Renal cortical epithelial cell (primary cell): ENCODE measurements at regions not wholly inside any gene's neighbourhood (a gene's known extent, or its start where the extent isn't known, plus 50 kb on each side); places are given as distances from the start of the nearest gene placed in this dataset.
"Not testable (repeated sequence)": the region's sequence is repeated elsewhere in the genome, so short reads cannot be mapped to it uniquely, and the experiment has no call there.

Experiments used
- DNase-seq: peaks from one replicate; pipeline ENCODE4 v3.0.0-alpha.2; 2011; ENCODE audit warnings: low read depth

DNA sequence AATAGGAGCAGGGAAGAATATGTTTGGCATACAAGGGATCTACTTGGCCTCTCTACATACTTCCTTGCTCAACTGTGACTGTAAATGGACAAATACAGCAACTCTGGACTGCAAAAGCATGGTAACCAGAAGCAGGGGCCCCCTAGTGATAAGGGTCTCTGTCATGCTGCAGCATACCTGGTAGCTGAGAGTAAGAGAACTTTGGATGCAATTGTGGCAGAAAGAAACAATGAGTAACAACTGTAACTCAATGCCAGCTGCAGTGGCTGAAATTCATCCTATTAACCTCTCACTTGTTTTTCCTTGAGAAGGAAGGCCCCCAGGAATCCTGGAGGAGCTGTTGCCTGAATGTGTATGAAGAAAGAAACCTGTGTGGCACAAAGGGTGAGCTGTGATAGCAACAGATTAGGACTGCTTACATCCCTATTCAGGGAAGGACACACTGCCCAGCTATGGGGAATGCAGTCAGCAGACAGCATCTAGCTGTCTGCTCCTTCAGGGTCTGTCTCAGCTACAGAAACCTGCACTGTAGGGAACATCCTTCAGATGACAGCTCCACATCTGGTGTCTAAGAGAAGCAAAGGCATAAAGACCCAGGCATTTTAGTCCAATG lies 468.1 kb upstream of the ACTBL2 start:
- no peak for DNase-seq

DNA sequence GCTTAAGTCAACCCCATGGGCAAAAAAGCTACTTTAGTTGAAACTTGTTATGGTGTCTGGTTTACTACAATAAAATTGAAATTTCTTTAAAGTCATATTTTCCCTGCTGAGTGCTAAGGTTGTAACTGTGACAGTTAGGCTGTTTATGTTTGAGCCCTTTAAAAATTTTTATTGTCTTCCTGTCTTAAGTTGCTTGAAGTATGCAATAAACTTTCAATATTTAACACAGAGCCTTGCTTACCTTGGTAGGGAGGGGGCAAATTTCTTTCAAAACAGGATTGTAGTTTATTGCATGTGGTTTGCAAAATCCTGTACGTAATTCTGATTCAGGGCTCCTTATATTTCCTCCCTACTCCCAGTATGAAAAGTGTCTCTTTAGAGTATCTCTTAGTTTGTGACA lies 465.5 kb upstream of the ACTBL2 start:
- no peak for DNase-seq

DNA sequence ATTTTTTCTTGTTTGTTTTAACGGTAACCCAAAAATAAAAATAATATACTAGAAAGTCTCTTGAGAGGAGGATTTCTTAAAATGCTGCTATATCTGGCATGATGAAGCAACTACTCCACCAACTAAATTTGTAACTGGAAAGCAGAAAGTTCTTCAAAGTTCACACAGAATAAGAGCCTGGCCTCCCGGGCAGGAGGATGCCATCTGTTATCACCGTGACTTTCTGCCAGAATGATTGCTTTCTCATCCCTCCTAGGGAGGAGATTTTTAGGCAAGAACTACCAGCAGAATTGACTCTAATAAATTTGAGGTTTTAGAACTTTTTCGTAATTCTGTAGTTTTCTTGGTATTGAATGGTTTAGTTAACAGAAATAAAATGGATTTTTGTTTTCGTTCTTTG lies 464.6 kb upstream of the ACTBL2 start:
- DNase-seq = no peak

DNA sequence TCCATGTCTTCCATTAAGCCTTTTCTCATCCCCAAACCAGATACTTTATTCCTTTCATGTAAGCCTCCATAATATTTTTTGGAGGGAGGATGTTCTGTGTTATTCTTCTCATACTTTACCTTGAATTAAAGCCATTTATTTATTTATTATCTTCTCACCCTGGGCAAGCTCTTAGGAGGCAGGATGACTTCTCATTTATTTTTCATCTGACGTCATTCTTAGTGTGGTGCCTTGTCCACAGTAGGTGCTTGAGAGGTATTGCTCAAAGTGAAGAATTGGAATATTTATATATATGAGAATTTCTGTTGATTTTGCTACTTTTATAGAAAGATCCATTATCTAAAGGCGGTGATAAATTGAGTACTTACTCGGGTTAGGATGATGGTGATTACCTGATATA lies 458.3 kb upstream of the ACTBL2 start:
- DNase-seq = no peak

DNA sequence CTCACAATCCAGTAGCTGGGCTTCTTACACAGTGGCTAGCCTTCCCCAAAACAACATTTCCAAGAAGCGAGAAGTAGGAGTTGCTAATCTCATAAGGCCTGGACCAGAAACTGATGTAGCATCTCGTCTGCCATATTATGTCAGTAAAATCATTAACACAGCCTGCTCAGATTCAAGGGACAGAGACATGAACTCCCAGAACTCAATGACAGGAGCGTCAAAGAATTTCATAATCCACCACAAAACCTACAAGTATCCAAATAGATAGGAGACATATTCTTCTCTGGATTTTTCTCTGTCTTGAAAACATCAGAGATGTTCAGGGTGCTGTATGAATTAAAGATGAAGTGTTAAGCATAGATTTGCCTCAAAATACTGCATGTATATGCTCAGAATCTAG lies 457.6 kb upstream of the ACTBL2 start:
- no peak for DNase-seq

DNA sequence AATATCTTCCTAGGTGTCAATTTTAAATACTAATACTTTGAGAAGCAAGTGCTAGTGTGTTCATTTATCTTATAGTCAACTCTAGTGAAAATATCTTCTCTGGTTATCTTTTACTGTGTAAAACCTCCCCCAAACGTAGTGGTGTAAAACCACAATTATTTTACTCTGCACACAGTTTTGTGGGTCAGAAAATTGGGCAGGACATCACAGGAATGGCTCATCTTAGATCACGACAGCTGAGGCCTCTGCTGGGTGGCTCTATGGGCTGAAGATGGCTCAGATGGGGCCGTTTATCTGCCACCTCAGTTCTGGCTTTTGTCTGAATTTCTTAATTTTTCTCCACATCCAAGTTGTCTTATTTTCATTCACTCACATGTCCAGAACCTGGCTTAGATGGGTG lies 457.2 kb upstream of the ACTBL2 start:
- DNase-seq = no peak

DNA sequence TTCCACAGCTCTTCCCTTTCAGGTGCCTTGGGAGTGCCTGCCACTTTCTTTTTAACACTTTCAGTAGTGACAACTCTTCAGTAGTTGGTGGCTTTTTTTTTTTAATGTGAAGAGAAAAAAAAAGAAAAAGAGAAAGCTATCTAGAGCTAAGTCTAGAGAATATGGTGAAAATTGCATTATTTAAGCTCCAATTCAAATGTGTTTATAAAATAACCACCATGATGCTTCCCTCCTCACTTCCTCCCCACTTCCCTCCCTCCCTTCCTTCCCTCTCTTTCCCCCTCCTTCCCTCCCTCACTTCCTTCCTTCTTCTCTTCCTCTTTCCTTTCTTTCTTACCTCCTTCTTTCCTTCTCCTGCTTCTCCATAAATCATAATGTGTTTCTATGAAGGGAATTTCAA lies 456.7 kb upstream of the ACTBL2 start:
- DNase-seq = no peak

DNA sequence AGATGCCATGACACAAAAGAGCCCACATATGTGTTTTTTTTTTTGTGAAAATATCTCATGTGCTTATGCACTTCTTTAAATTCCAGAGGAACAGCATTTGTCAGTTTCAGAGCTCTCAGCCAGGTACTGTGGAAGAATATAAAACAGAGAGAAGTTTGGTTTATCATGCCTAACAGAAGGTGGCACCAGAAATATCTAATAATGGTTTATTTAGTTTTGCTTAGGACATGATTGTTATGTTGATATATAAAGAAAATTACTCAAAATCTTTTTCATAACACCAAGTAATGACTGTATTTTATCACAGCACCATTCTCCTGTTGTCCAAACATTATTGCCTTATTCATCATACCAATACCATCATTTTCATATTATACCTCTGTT lies 455.6 kb upstream of the ACTBL2 start:
- no peak for DNase-seq

DNA sequence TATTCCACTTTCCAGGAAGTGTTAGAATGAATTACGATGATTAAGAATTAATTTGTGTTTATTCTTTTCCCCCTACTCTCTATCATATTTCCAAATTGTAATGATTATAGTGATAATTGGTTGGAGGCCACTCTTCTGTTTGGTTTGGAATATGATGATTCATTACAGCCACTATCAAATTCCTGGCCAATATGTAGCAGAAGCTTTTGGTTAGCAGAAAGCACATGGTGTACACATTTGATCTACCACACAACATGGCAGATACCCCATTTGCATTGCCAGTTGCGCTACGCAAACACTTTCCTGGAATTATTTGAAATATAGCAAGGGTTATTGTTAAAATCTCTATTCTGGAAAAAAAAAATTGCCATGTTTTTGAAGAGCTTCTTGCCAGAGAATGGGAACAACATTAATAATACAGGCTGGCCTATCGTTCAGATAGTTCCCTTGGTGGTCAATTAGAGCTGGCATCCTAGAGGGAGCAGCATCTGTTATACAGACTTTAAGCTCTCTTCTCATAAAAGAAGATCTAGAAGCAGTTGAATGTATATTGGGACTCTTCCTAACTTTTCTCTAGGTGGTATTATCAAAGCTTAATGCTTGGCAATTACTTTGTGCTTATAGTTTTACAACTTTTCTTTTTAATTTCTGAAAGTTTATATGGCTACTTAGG lies 455.0 kb upstream of the ACTBL2 start:
- no peak for DNase-seq

DNA sequence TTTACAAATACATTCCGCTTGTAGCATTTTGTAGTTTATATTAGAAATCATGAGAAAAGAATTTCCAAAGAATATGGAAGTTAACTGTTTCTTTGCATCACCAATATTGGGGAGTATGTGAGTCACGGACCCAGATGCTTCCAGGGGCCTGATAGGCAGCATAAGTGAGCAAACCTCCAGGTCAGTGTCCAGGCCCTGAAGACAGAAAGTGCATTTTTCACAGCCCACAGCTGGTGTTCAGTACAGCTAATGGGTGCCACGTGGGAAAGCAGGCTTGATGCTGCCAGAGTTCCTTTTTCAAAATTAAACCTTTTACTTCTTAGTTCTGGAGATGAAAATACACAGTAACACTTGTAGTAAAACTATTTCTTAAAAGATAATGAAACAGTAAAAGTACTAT lies 454.4 kb upstream of the ACTBL2 start:
- no peak for DNase-seq

DNA sequence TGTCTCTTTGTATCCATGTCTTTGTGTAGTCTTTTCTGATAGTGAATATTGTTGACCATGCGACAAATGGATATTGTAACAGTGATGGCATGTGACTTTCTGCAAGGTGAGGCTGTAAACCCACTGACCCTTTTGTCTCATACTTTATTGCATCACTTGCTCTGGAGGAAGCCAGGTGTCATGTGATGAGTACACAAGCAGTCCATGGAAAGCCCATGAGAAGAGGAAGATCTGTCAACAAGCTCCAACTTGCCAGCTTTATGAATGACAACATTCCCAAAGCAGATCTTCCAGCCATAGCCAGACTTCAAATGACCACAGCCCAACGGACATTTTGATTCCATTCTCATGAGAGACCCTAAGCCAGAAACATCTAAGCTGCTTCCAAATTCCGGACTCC lies 450.1 kb upstream of the ACTBL2 start:
- DNase-seq = no peak

DNA sequence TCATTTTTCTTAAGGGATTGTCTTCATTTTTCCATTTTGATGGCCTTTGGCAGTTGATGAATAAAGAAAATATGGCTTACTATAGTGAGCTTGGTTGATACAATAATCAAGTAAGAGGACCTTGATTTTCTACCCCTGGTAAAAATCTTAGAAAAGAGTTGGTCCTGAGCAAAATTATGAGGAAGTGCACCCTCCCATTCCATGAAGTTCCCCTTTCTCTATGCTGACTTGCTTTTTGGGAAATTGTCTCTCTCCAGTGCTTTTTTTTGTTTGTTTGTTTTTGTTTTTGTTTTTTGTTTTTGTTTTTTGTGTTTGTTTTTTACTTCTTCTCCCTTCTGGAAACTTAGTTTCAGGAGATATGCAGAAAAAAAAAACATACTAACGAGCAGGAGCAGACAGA lies 449.2 kb upstream of the ACTBL2 start:
- no peak for DNase-seq

DNA sequence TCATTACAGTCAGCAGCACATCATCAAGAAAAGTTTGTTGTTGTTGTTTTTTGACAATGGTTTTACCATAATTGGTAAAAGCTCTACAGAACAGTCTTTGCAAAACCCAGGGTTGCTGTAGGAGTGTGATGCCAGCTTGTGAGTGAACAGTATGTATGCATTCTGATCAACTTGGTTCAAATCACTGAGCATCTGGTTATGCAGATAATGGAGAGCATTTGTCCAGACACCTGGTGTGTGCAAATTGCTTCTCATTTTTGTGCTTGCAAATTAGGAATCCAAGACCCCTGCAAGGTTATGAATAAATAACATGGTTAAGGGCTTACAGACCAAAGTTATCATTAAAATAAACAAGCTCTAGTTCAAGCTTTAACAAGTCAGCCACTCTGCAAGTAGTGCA lies 448.7 kb upstream of the ACTBL2 start:
- DNase-seq = no peak

DNA sequence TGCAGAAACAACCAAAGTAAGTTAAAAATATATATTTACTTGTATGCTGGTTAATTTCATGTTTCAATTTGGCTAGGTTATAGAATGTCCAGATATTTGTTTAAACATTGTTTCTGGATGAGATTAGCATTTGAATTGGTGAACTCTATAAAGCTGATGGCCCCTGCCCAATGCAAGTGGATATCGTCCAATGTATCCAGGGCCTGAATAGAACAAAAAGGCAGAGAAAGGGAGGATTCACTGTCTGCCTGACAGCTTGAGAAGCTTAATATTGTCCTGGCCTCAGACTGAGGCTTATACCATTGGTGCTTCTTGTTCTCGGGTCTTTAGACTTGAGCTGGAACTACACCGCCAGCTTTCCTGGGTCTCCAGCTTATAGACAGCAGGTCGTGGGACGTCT lies 446.7 kb upstream of the ACTBL2 start:
- no peak for DNase-seq

DNA sequence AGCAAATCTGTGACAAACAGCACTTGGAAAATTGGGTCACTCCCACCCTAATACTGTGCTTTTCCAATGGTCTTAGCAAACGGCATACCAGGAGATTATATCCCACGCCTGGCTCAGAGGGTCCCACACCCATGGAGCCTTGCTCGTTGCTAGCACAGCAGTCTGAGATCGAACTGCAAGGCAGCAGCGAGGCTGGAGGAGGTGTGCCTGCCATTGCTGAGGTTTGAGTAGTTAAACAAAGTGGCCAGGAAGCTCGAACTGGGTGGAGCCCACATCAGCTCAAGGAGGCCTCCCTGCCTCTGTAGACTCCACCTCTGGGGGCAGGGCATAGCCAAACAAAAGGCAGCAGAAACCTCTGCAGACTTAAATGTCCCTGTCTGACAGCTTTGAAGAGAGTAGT lies 440.5 kb upstream of the ACTBL2 start:
- not testable (repeated sequence) for DNase-seq

DNA sequence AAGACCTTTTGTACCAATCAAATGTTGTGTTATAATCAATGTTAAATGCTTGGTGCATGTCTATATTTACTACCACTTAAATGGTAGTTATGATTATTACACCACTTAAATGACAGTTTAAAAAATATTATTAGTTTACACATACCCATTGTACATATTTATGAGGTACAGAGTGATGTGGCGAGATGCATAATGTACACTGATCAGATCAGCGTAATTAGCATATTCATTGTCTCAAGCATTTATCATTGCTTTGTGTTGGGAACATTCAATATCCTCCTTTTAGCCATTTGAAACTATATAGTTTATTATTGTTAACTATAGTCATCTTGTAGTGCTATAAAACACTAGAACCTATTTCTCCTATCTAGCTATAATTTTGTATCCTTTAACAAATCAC lies 434.4 kb upstream of the ACTBL2 start:
- no peak for DNase-seq

DNA sequence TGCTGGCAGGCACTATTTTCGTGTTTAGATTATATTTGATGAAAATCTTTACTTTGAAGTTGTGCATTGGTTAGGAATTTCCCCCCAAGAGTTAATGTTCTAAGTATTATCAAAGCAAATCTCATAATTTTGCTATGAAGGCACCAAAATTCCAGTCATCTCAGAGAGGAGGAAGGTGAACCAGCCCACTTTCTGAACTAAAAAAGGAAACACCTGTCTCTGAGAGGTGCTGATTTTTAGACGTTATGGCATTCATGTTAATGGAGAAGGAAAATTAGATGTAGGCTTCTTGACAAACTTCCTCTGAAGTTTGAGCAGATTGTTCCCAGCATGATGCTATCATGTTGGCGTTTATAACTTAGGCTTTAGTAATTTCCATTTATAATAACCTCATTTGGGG lies 432.9 kb upstream of the ACTBL2 start:
- no peak for DNase-seq

DNA sequence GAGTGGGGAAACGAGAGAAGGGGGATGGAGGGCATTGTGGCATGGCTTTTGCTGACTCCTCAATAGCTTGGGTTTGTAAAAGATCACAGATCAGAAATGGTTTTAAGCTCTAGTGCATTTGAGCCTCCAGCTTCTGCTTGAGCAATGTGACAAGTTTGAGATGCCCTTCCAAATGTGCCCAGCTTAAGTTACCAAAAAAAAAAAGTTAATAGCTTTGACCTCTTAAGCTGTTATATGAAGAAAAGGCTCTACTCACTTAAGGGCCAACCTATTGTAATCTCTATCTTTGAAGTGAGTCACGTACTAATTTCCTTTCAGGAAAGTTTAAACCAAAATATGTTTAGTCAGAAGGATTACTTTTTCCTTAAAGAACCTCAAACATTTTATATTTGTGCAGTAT lies 428.8 kb upstream of the ACTBL2 start:
- DNase-seq = no peak

DNA sequence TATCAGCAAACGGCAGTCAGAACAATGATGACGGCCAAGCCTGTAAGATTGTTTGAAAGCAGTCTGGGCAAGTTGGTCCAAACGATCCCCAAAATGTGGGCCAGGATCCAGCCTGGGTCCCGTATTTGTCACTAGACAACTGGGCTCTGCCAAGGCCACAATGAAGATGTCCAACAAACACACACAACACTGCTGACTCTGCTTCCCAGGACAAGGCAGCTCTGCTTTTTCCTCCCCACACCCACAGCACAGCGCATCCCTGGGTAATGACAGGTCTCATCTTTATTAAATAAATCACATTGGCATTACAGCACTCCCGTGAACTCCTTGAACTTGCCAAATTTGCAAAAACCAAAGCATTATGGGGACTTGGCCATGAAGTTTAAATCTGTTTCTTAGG lies 424.1 kb upstream of the ACTBL2 start:
- no peak for DNase-seq

DNA sequence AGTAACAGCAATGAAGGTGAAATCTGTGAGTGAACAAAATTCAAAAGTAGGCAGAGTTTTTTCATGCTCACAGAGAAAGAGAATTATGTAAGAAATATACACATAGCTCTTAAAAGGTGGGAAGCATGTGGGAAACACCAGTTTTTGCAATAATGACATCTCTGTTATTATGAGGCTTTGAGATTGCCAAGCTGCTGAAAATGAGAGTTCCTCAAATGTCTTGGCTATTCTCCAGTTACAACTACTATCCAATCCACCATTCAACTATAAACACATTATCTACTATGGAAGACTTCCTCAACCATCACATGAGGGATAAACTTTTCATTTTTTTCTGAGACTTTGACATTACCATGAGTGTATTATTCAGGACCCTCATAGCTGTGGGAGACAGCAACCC lies 420.8 kb upstream of the ACTBL2 start:
- DNase-seq = no peak

DNA sequence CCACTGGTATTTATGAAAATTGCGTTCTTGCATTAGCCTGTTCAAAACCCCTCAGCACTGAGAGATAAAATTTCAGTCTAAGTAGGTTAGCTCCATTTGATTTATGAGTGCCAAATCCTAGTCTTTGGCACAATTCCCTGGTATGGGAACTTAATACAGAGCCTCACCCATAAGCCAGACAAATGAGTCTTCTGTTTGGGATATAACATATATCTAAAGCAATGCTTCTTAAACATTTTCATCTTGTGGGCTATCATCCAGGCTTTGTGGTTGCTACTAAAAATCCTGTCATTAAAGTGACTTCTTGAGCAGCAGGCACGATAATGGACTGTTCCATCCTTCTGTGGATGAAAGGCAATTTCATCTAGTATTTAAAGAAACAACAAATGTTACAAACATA lies 419.5 kb upstream of the ACTBL2 start:
- no peak for DNase-seq

DNA sequence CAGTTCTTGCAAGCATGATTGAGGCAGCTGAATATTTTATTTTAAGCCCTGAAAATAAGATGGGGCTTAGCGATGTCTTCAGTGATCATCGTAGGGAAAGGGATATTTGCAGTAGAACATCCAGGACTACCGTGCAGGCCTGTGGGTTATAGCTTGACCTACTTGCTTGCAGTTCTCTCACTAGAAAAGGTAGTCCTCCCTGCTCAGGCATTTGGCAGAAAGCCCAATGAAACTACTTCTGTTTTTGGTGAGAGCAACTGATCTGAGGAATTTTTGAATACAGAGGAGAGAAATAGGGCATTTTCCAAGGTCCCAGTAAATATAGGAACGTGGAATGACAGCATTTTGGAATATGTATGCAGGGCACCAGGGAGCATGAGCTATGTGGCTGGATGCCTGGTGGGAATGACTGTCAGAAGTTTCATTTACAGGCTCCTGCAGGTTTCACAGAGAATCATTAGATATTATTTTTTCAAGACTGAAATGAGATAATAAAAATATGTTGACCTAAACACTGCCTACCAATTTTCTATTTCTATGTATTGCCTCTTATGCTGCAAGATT lies 417.9 kb upstream of the ACTBL2 start:
- peak; percentile 48 for DNase-seq

DNA sequence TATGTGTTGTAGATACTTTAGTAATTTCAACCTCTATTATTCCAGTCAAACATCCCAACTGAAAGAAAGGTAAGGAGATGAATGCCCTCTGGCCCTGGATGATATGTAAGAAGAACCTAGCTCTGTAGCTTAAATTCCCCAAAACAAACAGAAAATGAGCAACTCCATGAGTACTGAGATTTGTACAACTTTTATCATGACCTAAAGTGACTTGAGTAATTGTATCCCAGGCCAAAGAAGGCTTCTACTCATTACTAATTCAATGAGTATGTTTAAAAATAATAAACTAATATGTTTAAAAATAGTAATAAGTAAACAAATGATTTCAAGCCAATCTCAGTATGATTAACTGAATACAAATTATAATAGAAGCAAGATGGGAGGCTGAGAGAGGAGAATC lies 414.0 kb upstream of the ACTBL2 start:
- DNase-seq = no peak

DNA sequence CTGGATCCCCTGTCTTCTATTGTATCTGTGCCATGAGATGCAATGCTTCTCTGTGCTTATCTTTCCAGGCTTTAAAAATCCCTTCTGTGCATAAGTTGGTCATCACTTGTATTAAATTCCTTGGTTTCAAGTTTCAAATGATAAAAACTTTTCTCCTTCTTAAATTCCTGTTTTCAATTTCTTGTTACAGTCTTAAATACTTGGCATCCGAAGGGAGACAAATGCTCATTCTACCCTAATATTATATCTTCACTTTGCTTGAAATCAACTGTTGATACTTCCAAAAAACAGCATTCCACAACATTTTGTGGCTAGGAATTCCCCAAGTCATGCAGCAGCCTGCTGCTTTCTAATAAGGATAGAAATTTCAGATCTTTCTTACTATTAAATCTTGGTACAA lies 413.2 kb upstream of the ACTBL2 start:
- DNase-seq = no peak
